Hypothalamus (tissue), 51 donors: ENCODE measurements at regions not wholly inside any gene's neighbourhood (a gene's known extent, or its start where the extent isn't known, plus 50 kb on each side); places are given as distances from the start of the nearest gene placed in this dataset.

Experiments used
- DNase-seq, 51 donors: peaks; one replicate each; lab custom pipeline; 2025; lab: John Stamatoyannopoulos, UW

GRCh38 chr2:162912787-162913186 is 74.2 kb upstream of the KCNH7 start:
- DNase-seq = no peak

- DNase-seq = no peak
Observed at GRCh38 chr2:162908567-162908966, 70.0 kb upstream of the KCNH7 start.

GRCh38 chr2:162890690-162891311 is 52.2 kb upstream of the KCNH7 start:
- peak in 3 of 51 donors; percentile 1 to 2 (median 1) for DNase-seq

- DNase-seq = no peak
Observed at GRCh38 chr2:162888652-162889051, 50.1 kb upstream of the KCNH7 start.
